ENCODE measurements at regions not wholly inside any gene's neighbourhood (a gene's known extent, or its start where the extent isn't known, plus 50 kb on each side); places are given as distances from the start of the nearest gene placed in this dataset.

GRCh38 chrX:40349251-40349650, 231.5 kb upstream of the ATP6AP2 start:
- no peak for DNase-seq
- H3K9me3 Mint-ChIP-seq, result peaks cover 53% of the 10 kb centered on the region
- TF ChIP-seq CTCF (conservative IDR thresholded peaks at IDR 0.05), result no peak
- WGBS, 2 experiments (ENCODE audit: insufficient coverage in 1 of 2, insufficient read length in 1 of 2), result 100% methylated on average over 2 of the region's 2 CpGs; no CpG with 5 or more reads in 1 of the 2 experiments
- H3K9me3 ChIP-seq (ENCODE audit: control insufficient read depth, low read length), result peaks cover 10% of the 10 kb centered on the region
- peaks cover 5% of the 10 kb centered on the region for H3K4me1 Mint-ChIP-seq
- H3K4me3 ChIP-seq (ENCODE audit: low read length), result no peak overlapping the region
- H3K36me3 ChIP-seq (ENCODE audit: control insufficient read depth, insufficient read depth, low read length), result no peaks in the 10 kb centered on the region
- no peak overlapping the region for H3K9ac ChIP-seq (ENCODE audit: extremely low read depth, low read length, poor library complexity, severe bottlenecking)
- H3K4me3 Mint-ChIP-seq, result no peak overlapping the region
- no peaks in the 10 kb centered on the region for H3K27me3 ChIP-seq (ENCODE audit: control insufficient read depth, insufficient read depth, low read length, poor library complexity, severe bottlenecking)
- no peak overlapping the region for H3K27ac ChIP-seq (ENCODE audit: low read depth, low read length)
- H3K27ac Mint-ChIP-seq, result no peak overlapping the region
- no peaks in the 10 kb centered on the region for H3K4me1 ChIP-seq (ENCODE audit: control insufficient read depth, insufficient read depth, low read length)
- peaks cover under 1% of the 10 kb centered on the region for H3K27me3 Mint-ChIP-seq (ENCODE audit: insufficient read depth)
- H3K36me3 Mint-ChIP-seq (ENCODE audit: low read depth), result no peaks in the 10 kb centered on the region

- TF ChIP-seq CTCF (conservative IDR thresholded peaks at IDR 0.05), result no peak
- Histone ChIP-seq H3K4me3 (ENCODE audit: low read length) (no peak overlapping the region), H3K9me3 (ENCODE audit: control insufficient read depth, low read length) (peaks cover 3% of the 10 kb centered on the region), H3K36me3 (ENCODE audit: control insufficient read depth, insufficient read depth, low read length) (no peaks in the 10 kb centered on the region), H3K27me3 (ENCODE audit: control insufficient read depth, insufficient read depth, low read length, poor library complexity, severe bottlenecking) (no peaks in the 10 kb centered on the region), H3K9ac (ENCODE audit: extremely low read depth, low read length, poor library complexity, severe bottlenecking) (no peak overlapping the region), H3K27ac (ENCODE audit: low read depth, low read length) (no peak overlapping the region), H3K4me1 (ENCODE audit: control insufficient read depth, insufficient read depth, low read length) (no peaks in the 10 kb centered on the region)
- Mint-ChIP-seq H3K36me3 (ENCODE audit: low read depth) (no peaks in the 10 kb centered on the region), H3K9me3 (peaks cover 53% of the 10 kb centered on the region), H3K27ac (no peak overlapping the region), H3K4me1 (peaks cover 6% of the 10 kb centered on the region), H3K27me3 (ENCODE audit: insufficient read depth) (peaks cover 2% of the 10 kb centered on the region), H3K4me3 (no peak overlapping the region)
- 88% methylated on average over 1 of the region's 1 CpG; no CpG with 5 or more reads in 1 of the 2 experiments for WGBS, 2 experiments (ENCODE audit: insufficient coverage in 1 of 2, insufficient read length in 1 of 2)
- DNase-seq, result no peak
Measured at GRCh38 chrX:40346379-40346778, 234.4 kb upstream of the ATP6AP2 start.

- H3K9ac ChIP-seq (ENCODE audit: extremely low read depth, low read length, poor library complexity, severe bottlenecking), result no peak overlapping the region
- H3K4me1 Mint-ChIP-seq, result peaks cover 2% of the 10 kb centered on the region
- peaks cover 52% of the 10 kb centered on the region for H3K9me3 Mint-ChIP-seq
- DNase-seq, result no peak
- peaks cover 5% of the 10 kb centered on the region for H3K27me3 Mint-ChIP-seq (ENCODE audit: insufficient read depth)
- H3K36me3 Mint-ChIP-seq (ENCODE audit: low read depth), result no peaks in the 10 kb centered on the region
- no peak overlapping the region for H3K27ac Mint-ChIP-seq
- no peaks in the 10 kb centered on the region for H3K4me1 ChIP-seq (ENCODE audit: control insufficient read depth, insufficient read depth, low read length)
- WGBS, 2 experiments (ENCODE audit: insufficient coverage in 1 of 2, insufficient read length in 1 of 2), result 84% methylated on average over 12 of the region's 12 CpGs; no CpG with 5 or more reads in 1 of the 2 experiments
- H3K27ac ChIP-seq (ENCODE audit: low read depth, low read length), result no peak overlapping the region
- H3K36me3 ChIP-seq (ENCODE audit: control insufficient read depth, insufficient read depth, low read length), result no peaks in the 10 kb centered on the region
- no peak overlapping the region for H3K4me3 ChIP-seq (ENCODE audit: low read length)
- no peaks in the 10 kb centered on the region for H3K27me3 ChIP-seq (ENCODE audit: control insufficient read depth, insufficient read depth, low read length, poor library complexity, severe bottlenecking)
- no peaks in the 10 kb centered on the region for H3K9me3 ChIP-seq (ENCODE audit: control insufficient read depth, low read length)
- TF ChIP-seq CTCF (conservative IDR thresholded peaks at IDR 0.05), result no peak
- H3K4me3 Mint-ChIP-seq, result no peak overlapping the region
Measured at GRCh38 chrX:40343319-40343718, 237.5 kb upstream of the ATP6AP2 start.

Data from endodermal cell (in vitro differentiated cells).